HepG2 (cell line): ENCODE measurements at regions not wholly inside any gene's neighbourhood (a gene's known extent, or its start where the extent isn't known, plus 50 kb on each side); places are given as distances from the start of the nearest gene placed in this dataset.

Experiments
- ATF1 ChIP-seq: IDR thresholded peaks from 2 replicates; pipeline ENCODE4 v1.6.1; 2016; ENCODE audit warnings: mild to moderate bottlenecking, control low read depth
- EED ChIP-seq: sonication (generic); formaldehyde crosslinking; IDR thresholded peaks from 2 replicates; pipeline ENCODE4 v1.5.0; 2020; ENCODE audit warnings: mild to moderate bottlenecking, missing genetic modification reagents
- FOXJ3 ChIP-seq: sonication (generic); formaldehyde crosslinking; IDR thresholded peaks from 2 replicates; pipeline ENCODE4 v1.4.0; 2020; ENCODE audit warnings: missing genetic modification reagents, mild to moderate bottlenecking, borderline replicate concordance
- NR1H2 ChIP-seq: sonication (generic); formaldehyde crosslinking; IDR thresholded peaks from 2 replicates; pipeline ENCODE4 v1.8.1; 2022; ENCODE audit warnings: low read depth, missing genetic modification reagents, borderline replicate concordance
- TAF1 ChIP-seq: sonication (generic); formaldehyde crosslinking; IDR thresholded peaks from 2 replicates; pipeline ENCODE4 v1.4.0; 2020; ENCODE audit warnings: missing genetic modification reagents
- ZBTB1 ChIP-seq: sonication (generic); formaldehyde crosslinking; IDR thresholded peaks from 2 replicates; pipeline ENCODE4 v1.4.0; 2020; ENCODE audit warnings: missing genetic modification reagents, borderline replicate concordance
- ZNF274 ChIP-seq: sonication (generic); formaldehyde crosslinking; IDR thresholded peaks from 2 replicates; pipeline ENCODE4 v1.5.1; 2020; ENCODE audit warnings: mild to moderate bottlenecking, missing genetic modification reagents
- ZNF629 ChIP-seq: sonication (generic); formaldehyde crosslinking; conservative IDR thresholded peaks from 2 replicates; pipeline ENCODE4 v1.5.0; 2020; ENCODE audit warnings: missing genetic modification reagents
- ZNF775 ChIP-seq: sonication (generic); formaldehyde crosslinking; IDR thresholded peaks from 2 replicates; pipeline ENCODE4 v1.4.0; 2020; ENCODE audit warnings: missing genetic modification reagents, mild to moderate bottlenecking, moderate library complexity, borderline replicate concordance
- TF ChIP-seq, protein P1 (sequence below): sonication (generic); formaldehyde crosslinking; IDR thresholded peaks from 2 replicates; pipeline ENCODE4 v1.5.0; 2020; ENCODE audit warnings: mild to moderate bottlenecking, missing genetic modification reagents, moderate library complexity
- TF ChIP-seq, protein P2 (sequence below): sonication (generic); formaldehyde crosslinking; IDR thresholded peaks from 2 replicates; pipeline ENCODE4 v1.5.0; 2020; ENCODE audit warnings: mild to moderate bottlenecking, missing genetic modification reagents
- TF ChIP-seq, protein P3 (sequence below): sonication (generic); formaldehyde crosslinking; IDR thresholded peaks from 2 replicates; pipeline ENCODE4 v1.4.0; 2020; ENCODE audit warnings: missing genetic modification reagents, borderline replicate concordance

DNA sequence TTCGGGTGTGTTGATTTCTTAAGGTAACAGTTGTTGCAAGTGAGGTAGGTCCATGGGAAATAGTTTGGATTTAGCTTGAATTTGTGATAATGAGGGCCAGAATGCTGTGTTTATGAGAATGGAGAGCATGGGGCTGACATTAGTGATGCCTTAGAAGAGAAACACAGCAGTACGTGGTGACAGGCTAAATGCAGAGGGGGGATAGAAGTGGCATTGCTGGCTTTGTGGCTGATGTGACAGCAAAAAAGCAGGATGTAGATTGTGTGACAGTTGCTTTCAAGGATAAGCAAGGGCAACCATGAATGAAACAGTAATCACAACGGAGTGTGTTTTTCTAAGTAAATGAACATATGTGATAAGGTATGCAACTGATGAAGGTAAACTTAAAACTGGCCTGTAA, 103.4 kb upstream of the SGCD start:
- TF ChIP-seq ZBTB1 (CRISPR knock-in tag) (no peak), ZNF775 (CRISPR knock-in tag) (no peak), ZNF274 (CRISPR knock-in tag) (no peak), EED (CRISPR knock-in tag) (no peak), TAF1 (CRISPR knock-in tag) (no peak), ATF1 (no peak), ZNF629 (no peak), FOXJ3 (CRISPR knock-in tag) (no peak), NR1H2 (no peak)
- TF ChIP-seq, protein P1, sequence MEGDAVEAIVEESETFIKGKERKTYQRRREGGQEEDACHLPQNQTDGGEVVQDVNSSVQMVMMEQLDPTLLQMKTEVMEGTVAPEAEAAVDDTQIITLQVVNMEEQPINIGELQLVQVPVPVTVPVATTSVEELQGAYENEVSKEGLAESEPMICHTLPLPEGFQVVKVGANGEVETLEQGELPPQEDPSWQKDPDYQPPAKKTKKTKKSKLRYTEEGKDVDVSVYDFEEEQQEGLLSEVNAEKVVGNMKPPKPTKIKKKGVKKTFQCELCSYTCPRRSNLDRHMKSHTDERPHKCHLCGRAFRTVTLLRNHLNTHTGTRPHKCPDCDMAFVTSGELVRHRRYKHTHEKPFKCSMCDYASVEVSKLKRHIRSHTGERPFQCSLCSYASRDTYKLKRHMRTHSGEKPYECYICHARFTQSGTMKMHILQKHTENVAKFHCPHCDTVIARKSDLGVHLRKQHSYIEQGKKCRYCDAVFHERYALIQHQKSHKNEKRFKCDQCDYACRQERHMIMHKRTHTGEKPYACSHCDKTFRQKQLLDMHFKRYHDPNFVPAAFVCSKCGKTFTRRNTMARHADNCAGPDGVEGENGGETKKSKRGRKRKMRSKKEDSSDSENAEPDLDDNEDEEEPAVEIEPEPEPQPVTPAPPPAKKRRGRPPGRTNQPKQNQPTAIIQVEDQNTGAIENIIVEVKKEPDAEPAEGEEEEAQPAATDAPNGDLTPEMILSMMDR (CRISPR knock-in tag) = no peak
- TF ChIP-seq, protein P2, sequence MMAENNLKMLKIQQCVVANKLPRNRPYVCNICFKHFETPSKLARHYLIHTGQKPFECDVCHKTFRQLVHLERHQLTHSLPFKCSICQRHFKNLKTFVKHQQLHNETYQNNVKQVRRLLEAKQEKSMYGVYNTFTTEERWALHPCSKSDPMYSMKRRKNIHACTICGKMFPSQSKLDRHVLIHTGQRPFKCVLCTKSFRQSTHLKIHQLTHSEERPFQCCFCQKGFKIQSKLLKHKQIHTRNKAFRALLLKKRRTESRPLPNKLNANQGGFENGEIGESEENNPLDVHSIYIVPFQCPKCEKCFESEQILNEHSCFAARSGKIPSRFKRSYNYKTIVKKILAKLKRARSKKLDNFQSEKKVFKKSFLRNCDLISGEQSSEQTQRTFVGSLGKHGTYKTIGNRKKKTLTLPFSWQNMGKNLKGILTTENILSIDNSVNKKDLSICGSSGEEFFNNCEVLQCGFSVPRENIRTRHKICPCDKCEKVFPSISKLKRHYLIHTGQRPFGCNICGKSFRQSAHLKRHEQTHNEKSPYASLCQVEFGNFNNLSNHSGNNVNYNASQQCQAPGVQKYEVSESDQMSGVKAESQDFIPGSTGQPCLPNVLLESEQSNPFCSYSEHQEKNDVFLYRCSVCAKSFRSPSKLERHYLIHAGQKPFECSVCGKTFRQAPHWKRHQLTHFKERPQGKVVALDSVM (CRISPR knock-in tag) = no peak
- TF ChIP-seq, protein P3, sequence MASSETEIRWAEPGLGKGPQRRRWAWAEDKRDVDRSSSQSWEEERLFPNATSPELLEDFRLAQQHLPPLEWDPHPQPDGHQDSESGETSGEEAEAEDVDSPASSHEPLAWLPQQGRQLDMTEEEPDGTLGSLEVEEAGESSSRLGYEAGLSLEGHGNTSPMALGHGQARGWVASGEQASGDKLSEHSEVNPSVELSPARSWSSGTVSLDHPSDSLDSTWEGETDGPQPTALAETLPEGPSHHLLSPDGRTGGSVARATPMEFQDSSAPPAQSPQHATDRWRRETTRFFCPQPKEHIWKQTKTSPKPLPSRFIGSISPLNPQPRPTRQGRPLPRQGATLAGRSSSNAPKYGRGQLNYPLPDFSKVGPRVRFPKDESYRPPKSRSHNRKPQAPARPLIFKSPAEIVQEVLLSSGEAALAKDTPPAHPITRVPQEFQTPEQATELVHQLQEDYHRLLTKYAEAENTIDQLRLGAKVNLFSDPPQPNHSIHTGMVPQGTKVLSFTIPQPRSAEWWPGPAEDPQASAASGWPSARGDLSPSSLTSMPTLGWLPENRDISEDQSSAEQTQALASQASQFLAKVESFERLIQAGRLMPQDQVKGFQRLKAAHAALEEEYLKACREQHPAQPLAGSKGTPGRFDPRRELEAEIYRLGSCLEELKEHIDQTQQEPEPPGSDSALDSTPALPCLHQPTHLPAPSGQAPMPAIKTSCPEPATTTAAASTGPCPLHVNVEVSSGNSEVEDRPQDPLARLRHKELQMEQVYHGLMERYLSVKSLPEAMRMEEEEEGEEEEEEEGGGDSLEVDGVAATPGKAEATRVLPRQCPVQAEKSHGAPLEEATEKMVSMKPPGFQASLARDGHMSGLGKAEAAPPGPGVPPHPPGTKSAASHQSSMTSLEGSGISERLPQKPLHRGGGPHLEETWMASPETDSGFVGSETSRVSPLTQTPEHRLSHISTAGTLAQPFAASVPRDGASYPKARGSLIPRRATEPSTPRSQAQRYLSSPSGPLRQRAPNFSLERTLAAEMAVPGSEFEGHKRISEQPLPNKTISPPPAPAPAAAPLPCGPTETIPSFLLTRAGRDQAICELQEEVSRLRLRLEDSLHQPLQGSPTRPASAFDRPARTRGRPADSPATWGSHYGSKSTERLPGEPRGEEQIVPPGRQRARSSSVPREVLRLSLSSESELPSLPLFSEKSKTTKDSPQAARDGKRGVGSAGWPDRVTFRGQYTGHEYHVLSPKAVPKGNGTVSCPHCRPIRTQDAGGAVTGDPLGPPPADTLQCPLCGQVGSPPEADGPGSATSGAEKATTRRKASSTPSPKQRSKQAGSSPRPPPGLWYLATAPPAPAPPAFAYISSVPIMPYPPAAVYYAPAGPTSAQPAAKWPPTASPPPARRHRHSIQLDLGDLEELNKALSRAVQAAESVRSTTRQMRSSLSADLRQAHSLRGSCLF (CRISPR knock-in tag) = no peak
